ENCODE measurements at regions not wholly inside any gene's neighbourhood (a gene's known extent, or its start where the extent isn't known, plus 50 kb on each side); places are given as distances from the start of the nearest gene placed in this dataset.

DNA sequence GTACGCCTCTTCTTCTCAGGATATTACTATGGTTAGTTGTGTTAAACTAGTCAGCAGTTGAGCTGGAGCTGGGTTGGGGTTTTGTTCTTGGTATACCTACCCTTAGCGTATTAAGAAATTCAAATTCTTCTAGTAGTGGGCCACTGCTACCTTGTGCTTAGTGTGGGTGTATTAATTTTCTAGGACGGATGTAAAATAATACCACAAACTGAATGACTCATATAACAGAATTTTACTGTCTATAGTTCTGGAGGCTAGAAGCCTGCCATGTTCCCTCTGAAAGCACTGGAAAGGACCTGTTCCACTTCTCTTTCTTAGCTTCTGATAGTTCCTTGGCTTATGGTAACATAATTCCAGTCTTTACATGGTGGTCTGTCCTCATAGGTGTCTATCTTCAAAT is 1274.7 kb downstream of the ADGRL3 start:
- H3K27ac ChIP-seq (ENCODE audit: low read depth, low read length) = no peak overlapping the region
- no peaks in the 10 kb centered on the region for H3K9me3 ChIP-seq (ENCODE audit: control insufficient read depth, insufficient read depth, low read depth, low read length)
- H3K36me3 ChIP-seq (ENCODE audit: control insufficient read depth, insufficient read depth, low read length) = no peaks in the 10 kb centered on the region
- H3K27me3 ChIP-seq (ENCODE audit: control insufficient read depth, insufficient read depth, low read length) = no peaks in the 10 kb centered on the region
- no peaks in the 10 kb centered on the region for H3K4me1 ChIP-seq (ENCODE audit: control insufficient read depth, insufficient read depth, low read length)
- no peak overlapping the region for H3K4me3 ChIP-seq (ENCODE audit: low read depth, low read length)
- no peak overlapping the region for H3K9ac ChIP-seq (ENCODE audit: low read length)

DNA sequence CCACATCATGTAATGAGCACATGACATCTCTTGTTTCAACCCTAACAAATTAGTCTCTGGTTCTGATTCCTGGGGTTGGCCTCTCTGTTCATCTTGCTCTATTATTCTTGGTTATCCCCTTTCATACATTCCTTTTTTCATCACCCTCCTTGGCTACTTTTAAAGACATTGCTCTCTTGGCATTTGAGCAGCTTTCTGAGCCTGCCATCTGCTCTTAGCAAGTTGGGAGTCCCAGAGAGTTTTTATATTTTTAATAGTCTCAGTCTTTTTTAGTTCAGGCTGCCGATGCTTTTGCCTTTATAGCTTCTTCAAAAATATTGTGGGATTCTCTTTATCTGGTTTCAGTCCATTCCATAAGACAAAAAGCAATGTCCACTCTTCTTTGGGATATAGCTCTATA is 1270.9 kb downstream of the ADGRL3 start:
- 0 out of 2 replicates have a peak, but pooled peaks cover 2% of the 10 kb centered on the region for H3K4me1 ChIP-seq (ENCODE audit: control insufficient read depth, insufficient read depth, low read length)
- no peak overlapping the region for H3K27ac ChIP-seq (ENCODE audit: low read depth, low read length)
- no peak overlapping the region for H3K4me3 ChIP-seq (ENCODE audit: low read depth, low read length)
- no peaks in the 10 kb centered on the region for H3K36me3 ChIP-seq (ENCODE audit: control insufficient read depth, insufficient read depth, low read length)
- H3K27me3 ChIP-seq (ENCODE audit: control insufficient read depth, insufficient read depth, low read length) = no peaks in the 10 kb centered on the region
- no peaks in the 10 kb centered on the region for H3K9me3 ChIP-seq (ENCODE audit: control insufficient read depth, insufficient read depth, low read depth, low read length)
- no peak overlapping the region for H3K9ac ChIP-seq (ENCODE audit: low read length)

DNA sequence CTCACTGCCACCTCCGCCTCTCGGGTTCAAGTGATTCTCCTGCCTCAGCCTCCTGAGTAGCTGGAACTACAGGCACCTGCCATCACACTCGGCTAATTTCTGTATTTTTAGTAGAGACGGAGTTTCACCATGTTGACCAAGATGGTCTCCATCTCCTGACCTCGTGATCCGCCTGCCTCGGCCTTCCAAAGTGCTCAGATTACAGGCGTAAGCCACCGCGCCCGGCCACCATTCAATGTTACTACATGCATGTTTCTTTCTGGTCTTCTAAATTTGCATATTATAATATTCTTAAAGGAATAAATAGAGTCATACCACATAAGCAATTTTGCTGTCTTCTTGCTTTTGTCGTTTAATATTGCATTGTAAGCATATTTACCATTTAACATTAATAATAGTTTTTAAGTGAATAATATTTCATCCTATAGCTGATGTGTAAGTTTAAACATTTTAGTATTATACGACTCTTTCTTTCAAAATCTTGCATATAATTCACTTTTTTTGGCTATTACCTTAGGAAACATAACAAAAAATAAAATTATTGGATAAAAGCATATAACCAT is 1270.4 kb downstream of the ADGRL3 start:
- Histone ChIP-seq H3K36me3 (ENCODE audit: control insufficient read depth, insufficient read depth, low read length) (no peaks in the 10 kb centered on the region), H3K9ac (ENCODE audit: low read length) (no peak overlapping the region), H3K9me3 (ENCODE audit: control insufficient read depth, insufficient read depth, low read depth, low read length) (no peaks in the 10 kb centered on the region), H3K4me3 (ENCODE audit: low read depth, low read length) (no peak overlapping the region), H3K4me1 (ENCODE audit: control insufficient read depth, insufficient read depth, low read length) (0 out of 2 replicates have a peak, but pooled peaks cover 2% of the 10 kb centered on the region), H3K27me3 (ENCODE audit: control insufficient read depth, insufficient read depth, low read length) (no peaks in the 10 kb centered on the region), H3K27ac (ENCODE audit: low read depth, low read length) (no peak overlapping the region)

DNA sequence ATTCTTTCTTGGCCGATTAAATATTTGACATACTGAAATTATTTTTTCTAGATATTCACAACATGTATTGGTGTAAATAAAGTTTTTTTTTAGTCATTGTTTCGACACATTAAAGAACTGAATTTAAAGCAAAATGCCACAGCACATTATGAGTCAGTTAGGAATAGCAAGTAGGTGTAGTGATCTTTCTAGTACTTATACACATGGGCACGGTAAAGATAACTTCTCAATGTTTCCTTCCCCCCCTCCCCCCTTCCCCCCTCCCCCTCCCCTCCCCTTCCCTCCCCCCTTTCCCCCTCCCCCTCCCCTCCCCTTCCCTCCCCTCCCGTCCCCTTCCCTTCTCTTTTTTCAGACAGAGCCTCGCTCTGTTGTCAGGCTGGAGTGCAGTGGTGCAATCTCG is 1269.9 kb downstream of the ADGRL3 start:
- H3K4me3 ChIP-seq (ENCODE audit: low read depth, low read length) = no peak overlapping the region
- H3K27ac ChIP-seq (ENCODE audit: low read depth, low read length) = no peak overlapping the region
- H3K9ac ChIP-seq (ENCODE audit: low read length) = no peak overlapping the region
- no peaks in the 10 kb centered on the region for H3K27me3 ChIP-seq (ENCODE audit: control insufficient read depth, insufficient read depth, low read length)
- no peaks in the 10 kb centered on the region for H3K9me3 ChIP-seq (ENCODE audit: control insufficient read depth, insufficient read depth, low read depth, low read length)
- 0 out of 2 replicates have a peak, but pooled peaks cover 2% of the 10 kb centered on the region for H3K4me1 ChIP-seq (ENCODE audit: control insufficient read depth, insufficient read depth, low read length)
- H3K36me3 ChIP-seq (ENCODE audit: control insufficient read depth, insufficient read depth, low read length) = no peaks in the 10 kb centered on the region

DNA sequence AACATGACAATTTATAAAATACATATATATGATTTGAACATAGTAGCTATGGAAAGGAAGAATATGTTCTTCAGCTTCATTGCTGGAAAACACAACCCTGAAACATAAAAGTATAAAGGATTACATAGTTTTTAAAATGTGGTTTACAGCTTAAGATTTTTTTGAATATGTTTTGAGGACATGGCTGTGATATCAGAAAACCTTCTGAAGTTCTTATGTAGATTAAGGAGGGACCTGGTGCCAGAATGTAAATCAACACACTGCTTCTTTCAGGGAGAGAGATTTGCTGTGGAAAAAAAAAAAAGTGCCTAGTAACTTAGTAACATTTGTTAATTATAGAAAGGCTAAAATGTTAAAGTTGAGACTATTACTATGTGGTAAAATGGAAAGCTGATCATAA is 1261.8 kb downstream of the ADGRL3 start:
- H3K4me1 ChIP-seq (ENCODE audit: control insufficient read depth, insufficient read depth, low read length) = no peaks in the 10 kb centered on the region
- H3K27me3 ChIP-seq (ENCODE audit: control insufficient read depth, insufficient read depth, low read length) = no peaks in the 10 kb centered on the region
- H3K9ac ChIP-seq (ENCODE audit: low read length) = no peak overlapping the region
- H3K9me3 ChIP-seq (ENCODE audit: control insufficient read depth, insufficient read depth, low read depth, low read length) = no peaks in the 10 kb centered on the region
- no peak overlapping the region for H3K4me3 ChIP-seq (ENCODE audit: low read depth, low read length)
- H3K36me3 ChIP-seq (ENCODE audit: control insufficient read depth, insufficient read depth, low read length) = no peaks in the 10 kb centered on the region
- H3K27ac ChIP-seq (ENCODE audit: low read depth, low read length) = no peak overlapping the region

DNA sequence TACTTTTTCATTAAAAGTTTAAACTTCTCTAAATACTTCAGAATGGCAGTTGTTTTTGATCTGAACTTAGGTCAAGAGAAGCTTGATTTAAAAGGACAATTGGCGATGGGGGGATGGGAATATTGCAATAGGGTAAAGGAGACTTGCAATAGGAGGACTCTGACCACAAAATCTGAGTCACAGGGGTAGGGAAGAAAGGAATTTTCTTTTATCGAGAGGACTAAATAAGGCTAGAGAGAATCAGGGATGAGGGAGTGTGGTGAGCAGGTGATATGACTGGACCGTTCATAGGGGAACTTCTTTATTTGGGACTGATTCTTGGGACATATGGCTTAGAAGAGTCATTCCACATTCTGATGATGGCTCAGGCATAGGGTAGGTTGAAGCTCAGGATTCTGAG is 1260.2 kb downstream of the ADGRL3 start:
- Histone ChIP-seq H3K27me3 (ENCODE audit: control insufficient read depth, insufficient read depth, low read length) (no peaks in the 10 kb centered on the region), H3K4me1 (ENCODE audit: control insufficient read depth, insufficient read depth, low read length) (no peaks in the 10 kb centered on the region), H3K27ac (ENCODE audit: low read depth, low read length) (no peak overlapping the region), H3K4me3 (ENCODE audit: low read depth, low read length) (no peak overlapping the region), H3K9me3 (ENCODE audit: control insufficient read depth, insufficient read depth, low read depth, low read length) (no peaks in the 10 kb centered on the region), H3K9ac (ENCODE audit: low read length) (no peak overlapping the region), H3K36me3 (ENCODE audit: control insufficient read depth, insufficient read depth, low read length) (no peaks in the 10 kb centered on the region)

DNA sequence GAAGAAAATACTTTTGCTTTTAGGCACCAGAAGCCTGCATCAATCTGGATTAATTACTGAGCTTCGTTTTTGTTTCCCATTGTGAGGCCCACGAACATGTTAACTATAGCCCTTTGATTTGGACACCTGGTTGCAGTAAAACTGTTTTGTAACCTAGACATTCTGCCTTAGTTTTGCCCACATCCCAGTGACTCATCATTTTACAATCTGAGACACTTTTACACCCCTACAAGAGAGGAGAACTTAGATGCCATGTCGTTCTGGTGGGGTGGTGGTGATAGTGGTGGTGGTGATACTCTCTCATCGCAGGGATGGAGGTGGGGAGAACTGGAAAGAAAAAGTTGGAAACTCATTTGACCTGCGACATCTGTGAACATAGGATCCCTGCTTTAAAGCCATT is 1257.2 kb downstream of the ADGRL3 start:
- no peaks in the 10 kb centered on the region for H3K9me3 ChIP-seq (ENCODE audit: control insufficient read depth, insufficient read depth, low read depth, low read length)
- no peak overlapping the region for H3K27ac ChIP-seq (ENCODE audit: low read depth, low read length)
- H3K27me3 ChIP-seq (ENCODE audit: control insufficient read depth, insufficient read depth, low read length) = no peaks in the 10 kb centered on the region
- no peaks in the 10 kb centered on the region for H3K36me3 ChIP-seq (ENCODE audit: control insufficient read depth, insufficient read depth, low read length)
- no peak overlapping the region for H3K4me3 ChIP-seq (ENCODE audit: low read depth, low read length)
- H3K9ac ChIP-seq (ENCODE audit: low read length) = no peak overlapping the region
- H3K4me1 ChIP-seq (ENCODE audit: control insufficient read depth, insufficient read depth, low read length) = peaks cover 4% of the 10 kb centered on the region; the same call in 1 of the 2 replicates

DNA sequence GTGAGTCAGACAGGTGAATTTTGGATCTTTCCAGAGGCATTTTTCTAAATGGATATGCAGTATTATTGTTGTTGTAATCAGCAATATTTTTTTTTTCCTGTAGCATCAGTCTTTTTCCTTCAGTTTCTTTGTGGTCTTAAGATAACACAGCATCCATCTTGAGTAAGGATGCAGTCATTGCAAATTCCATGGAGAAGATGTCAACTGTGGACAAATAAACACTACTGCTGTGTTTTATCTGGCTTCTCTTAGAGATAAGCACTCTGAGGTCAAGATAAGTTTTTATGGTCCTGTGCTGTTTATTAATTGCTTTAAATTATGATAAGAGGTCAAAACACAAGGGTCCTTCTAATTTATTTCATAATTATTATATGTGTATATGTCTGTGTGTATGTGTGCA is 1255.7 kb downstream of the ADGRL3 start:
- Histone ChIP-seq H3K4me1 (ENCODE audit: control insufficient read depth, insufficient read depth, low read length) (peaks cover 4% of the 10 kb centered on the region; the same call in 1 of the 2 replicates), H3K9me3 (ENCODE audit: control insufficient read depth, insufficient read depth, low read depth, low read length) (no peaks in the 10 kb centered on the region), H3K36me3 (ENCODE audit: control insufficient read depth, insufficient read depth, low read length) (no peaks in the 10 kb centered on the region), H3K9ac (ENCODE audit: low read length) (no peak overlapping the region), H3K27me3 (ENCODE audit: control insufficient read depth, insufficient read depth, low read length) (no peaks in the 10 kb centered on the region), H3K27ac (ENCODE audit: low read depth, low read length) (no peak overlapping the region), H3K4me3 (ENCODE audit: low read depth, low read length) (no peak overlapping the region)

DNA sequence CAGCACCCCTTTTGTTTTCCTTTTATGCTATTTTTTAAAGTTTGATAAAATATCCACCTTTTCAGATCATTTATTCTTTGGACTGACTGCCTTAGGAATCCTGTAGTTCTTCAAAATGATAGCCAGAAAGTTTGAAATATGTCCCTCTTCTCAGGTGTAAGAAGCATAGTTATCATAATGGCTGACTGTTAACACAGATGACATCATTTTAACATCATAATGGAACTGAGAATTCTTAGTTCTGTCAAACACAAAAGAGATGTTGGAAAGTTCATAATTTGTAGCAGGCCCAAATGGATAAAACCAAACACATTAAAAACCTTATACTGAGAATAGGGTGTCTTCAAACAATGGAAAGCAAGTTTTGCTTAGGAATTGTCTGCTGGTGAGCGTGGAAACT is 1254.4 kb downstream of the ADGRL3 start:
- Histone ChIP-seq H3K9me3 (ENCODE audit: control insufficient read depth, insufficient read depth, low read depth, low read length) (no peaks in the 10 kb centered on the region), H3K4me3 (ENCODE audit: low read depth, low read length) (no peak overlapping the region), H3K27me3 (ENCODE audit: control insufficient read depth, insufficient read depth, low read length) (no peaks in the 10 kb centered on the region), H3K27ac (ENCODE audit: low read depth, low read length) (no peak overlapping the region), H3K36me3 (ENCODE audit: control insufficient read depth, insufficient read depth, low read length) (no peaks in the 10 kb centered on the region), H3K4me1 (ENCODE audit: control insufficient read depth, insufficient read depth, low read length) (peaks cover 4% of the 10 kb centered on the region; the same call in 1 of the 2 replicates), H3K9ac (ENCODE audit: low read length) (no peak overlapping the region)

DNA sequence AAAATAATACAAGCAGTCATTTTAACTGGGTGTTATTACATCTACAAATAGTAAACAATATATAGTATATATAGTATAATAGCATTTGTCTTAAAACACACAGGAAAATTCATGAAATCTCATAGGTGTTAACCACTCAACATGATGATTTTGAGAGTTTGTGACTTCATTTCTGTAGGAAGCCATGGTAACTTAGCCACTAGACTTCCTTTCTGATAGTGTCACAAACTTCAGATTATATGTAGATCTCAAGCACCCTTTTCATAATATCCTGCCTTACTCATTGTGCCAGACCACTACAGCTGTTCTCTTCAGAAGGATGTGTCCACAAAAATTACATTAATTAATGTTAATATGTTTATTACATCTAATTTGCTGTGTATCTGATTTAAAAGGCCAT is 1250.6 kb downstream of the ADGRL3 start:
- Histone ChIP-seq H3K4me3 (ENCODE audit: low read depth, low read length) (no peak overlapping the region), H3K9ac (ENCODE audit: low read length) (no peak overlapping the region), H3K27me3 (ENCODE audit: control insufficient read depth, insufficient read depth, low read length) (no peaks in the 10 kb centered on the region), H3K27ac (ENCODE audit: low read depth, low read length) (no peak overlapping the region), H3K9me3 (ENCODE audit: control insufficient read depth, insufficient read depth, low read depth, low read length) (no peaks in the 10 kb centered on the region), H3K36me3 (ENCODE audit: control insufficient read depth, insufficient read depth, low read length) (no peaks in the 10 kb centered on the region), H3K4me1 (ENCODE audit: control insufficient read depth, insufficient read depth, low read length) (peaks cover 4% of the 10 kb centered on the region; the same call in 1 of the 2 replicates)

DNA sequence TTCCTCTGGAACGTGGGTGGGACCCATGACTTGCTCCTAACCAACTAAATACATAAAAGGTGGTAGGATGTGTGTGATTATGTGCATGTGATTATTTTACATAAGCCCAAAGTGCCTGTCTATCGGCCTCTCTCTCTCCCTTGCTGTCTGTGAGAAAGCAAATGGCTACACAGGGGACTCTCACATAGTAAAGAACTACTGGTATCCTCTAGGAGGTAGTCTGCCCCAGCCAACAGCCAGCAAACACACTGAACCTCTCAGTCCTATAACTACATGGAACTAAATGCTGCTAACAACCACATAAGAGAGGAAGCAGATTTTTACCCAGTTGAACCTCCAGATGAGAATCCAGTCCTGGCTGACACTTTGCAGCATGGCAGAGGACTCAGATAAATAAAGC is 1249.4 kb downstream of the ADGRL3 start:
- no peaks in the 10 kb centered on the region for H3K27me3 ChIP-seq (ENCODE audit: control insufficient read depth, insufficient read depth, low read length)

DNA sequence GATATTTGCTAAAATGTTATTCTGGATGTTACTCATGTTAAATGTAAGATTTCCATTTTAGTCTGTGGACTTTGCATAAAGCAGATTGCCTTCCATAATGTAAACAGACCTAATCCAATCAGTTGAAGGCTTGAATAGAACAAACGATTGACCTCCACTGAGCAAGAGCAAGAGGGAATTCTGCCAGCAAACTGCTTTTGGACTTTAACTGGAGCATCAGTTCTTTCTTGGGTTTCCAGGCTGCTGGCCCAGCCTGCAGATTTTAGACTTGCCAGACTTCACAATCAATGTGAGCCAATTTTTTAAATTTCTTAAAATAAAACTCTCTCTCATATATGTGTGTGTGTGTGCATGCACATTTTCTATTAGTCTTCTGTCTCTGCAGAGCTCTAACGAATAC is 1248.8 kb downstream of the ADGRL3 start:
- H3K9ac ChIP-seq (ENCODE audit: low read length) = no peak overlapping the region
- H3K4me1 ChIP-seq (ENCODE audit: control insufficient read depth, insufficient read depth, low read length) = no peaks in the 10 kb centered on the region
- H3K9me3 ChIP-seq (ENCODE audit: control insufficient read depth, insufficient read depth, low read depth, low read length) = no peaks in the 10 kb centered on the region
- no peak overlapping the region for H3K27ac ChIP-seq (ENCODE audit: low read depth, low read length)
- no peak overlapping the region for H3K4me3 ChIP-seq (ENCODE audit: low read depth, low read length)
- no peaks in the 10 kb centered on the region for H3K27me3 ChIP-seq (ENCODE audit: control insufficient read depth, insufficient read depth, low read length)
- H3K36me3 ChIP-seq (ENCODE audit: control insufficient read depth, insufficient read depth, low read length) = no peaks in the 10 kb centered on the region

More for the DNA sequence above, 1249.4 kb downstream of the ADGRL3 start:
- Histone ChIP-seq H3K36me3 (ENCODE audit: control insufficient read depth, insufficient read depth, low read length) (no peaks in the 10 kb centered on the region), H3K9ac (ENCODE audit: low read length) (no peak overlapping the region), H3K4me3 (ENCODE audit: low read depth, low read length) (no peak overlapping the region), H3K9me3 (ENCODE audit: control insufficient read depth, insufficient read depth, low read depth, low read length) (no peaks in the 10 kb centered on the region), H3K27ac (ENCODE audit: low read depth, low read length) (no peak overlapping the region), H3K4me1 (ENCODE audit: control insufficient read depth, insufficient read depth, low read length) (0 out of 2 replicates have a peak, but pooled peaks cover under 1% of the 10 kb centered on the region)

Data from HUES6 (cell line).